ENCODE measurements at regions not wholly inside any gene's neighbourhood (a gene's known extent, or its start where the extent isn't known, plus 50 kb on each side); places are given as distances from the start of the nearest gene placed in this dataset.

DNA sequence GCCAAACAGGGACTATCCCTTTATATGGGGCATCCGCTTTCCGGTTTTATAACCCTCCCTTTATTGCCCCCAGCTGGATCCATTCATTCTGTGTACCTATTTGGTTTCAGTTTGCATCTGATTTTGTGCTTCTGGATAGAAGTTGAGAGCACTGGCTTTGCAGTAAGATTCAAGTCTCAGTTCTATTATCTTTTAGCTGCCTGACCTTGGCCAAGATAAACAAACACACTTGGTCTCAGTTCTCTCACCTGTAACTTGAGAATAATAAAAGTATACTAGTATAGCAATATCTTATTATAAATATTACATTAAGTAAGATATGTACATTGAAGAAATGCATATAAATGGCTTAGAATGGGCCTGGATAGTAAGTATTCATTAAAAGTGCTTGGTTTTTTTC lies 182.4 kb upstream of the TSHZ2 start:
- H3K27me3 ChIP-seq: no peaks in the 10 kb centered on the region
- no peaks in the 10 kb centered on the region for H3K9me3 ChIP-seq
- intact Hi-C loops (cut with DNase I): no loop called here
- TF ChIP-seq, protein P1, sequence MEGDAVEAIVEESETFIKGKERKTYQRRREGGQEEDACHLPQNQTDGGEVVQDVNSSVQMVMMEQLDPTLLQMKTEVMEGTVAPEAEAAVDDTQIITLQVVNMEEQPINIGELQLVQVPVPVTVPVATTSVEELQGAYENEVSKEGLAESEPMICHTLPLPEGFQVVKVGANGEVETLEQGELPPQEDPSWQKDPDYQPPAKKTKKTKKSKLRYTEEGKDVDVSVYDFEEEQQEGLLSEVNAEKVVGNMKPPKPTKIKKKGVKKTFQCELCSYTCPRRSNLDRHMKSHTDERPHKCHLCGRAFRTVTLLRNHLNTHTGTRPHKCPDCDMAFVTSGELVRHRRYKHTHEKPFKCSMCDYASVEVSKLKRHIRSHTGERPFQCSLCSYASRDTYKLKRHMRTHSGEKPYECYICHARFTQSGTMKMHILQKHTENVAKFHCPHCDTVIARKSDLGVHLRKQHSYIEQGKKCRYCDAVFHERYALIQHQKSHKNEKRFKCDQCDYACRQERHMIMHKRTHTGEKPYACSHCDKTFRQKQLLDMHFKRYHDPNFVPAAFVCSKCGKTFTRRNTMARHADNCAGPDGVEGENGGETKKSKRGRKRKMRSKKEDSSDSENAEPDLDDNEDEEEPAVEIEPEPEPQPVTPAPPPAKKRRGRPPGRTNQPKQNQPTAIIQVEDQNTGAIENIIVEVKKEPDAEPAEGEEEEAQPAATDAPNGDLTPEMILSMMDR (IDR thresholded peaks at IDR 0.05): no peak
- no peak for TF ChIP-seq POLR2A (IDR thresholded peaks at IDR 0.05)
- H3K27ac ChIP-seq: no peak overlapping the region
- no peaks in the 10 kb centered on the region for H3K4me1 ChIP-seq
- no peaks in the 10 kb centered on the region for H3K36me3 ChIP-seq
- no peak overlapping the region for H3K4me3 ChIP-seq (replicated peaks in 1 of 3)
- WGBS, 2 donors: 88 to 93% methylated on average over 2 of the region's 2 CpGs
- no peak for DNase-seq

DNA sequence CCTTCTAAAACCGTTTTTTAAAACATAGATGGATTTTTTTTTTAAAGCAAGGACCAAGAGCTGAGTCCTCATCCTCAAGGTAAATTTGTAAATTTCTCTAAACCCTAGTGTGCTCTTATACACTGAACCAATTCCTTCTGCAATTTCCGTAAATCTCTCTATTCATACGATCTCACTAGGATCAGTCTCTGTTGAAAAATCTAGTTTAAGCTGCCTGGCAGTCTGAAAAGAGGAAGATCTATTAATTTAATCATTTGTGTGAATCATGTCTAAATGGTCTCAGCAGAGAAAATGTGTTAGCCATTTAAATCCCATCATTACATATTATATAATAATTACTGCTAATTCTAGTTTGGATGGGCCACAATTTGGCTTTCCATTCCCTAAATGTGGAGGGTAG lies 184.2 kb upstream of the TSHZ2 start:
- Histone ChIP-seq H3K4me1 (no peaks in the 10 kb centered on the region), H3K27me3 (no peaks in the 10 kb centered on the region), H3K9me3 (no peaks in the 10 kb centered on the region), H3K27ac (no peak overlapping the region), H3K4me3 (replicated peaks in 1 of 3) (no peak overlapping the region), H3K36me3 (no peaks in the 10 kb centered on the region)
- no peak for DNase-seq
- intact Hi-C loops (cut with DNase I): no loop called here
- 73 to 75% methylated on average over 3 of the region's 3 CpGs for WGBS, 2 donors
- TF ChIP-seq POLR2A (IDR thresholded peaks at IDR 0.05): no peak
- TF ChIP-seq, protein P1 (IDR thresholded peaks at IDR 0.05): no peak

DNA sequence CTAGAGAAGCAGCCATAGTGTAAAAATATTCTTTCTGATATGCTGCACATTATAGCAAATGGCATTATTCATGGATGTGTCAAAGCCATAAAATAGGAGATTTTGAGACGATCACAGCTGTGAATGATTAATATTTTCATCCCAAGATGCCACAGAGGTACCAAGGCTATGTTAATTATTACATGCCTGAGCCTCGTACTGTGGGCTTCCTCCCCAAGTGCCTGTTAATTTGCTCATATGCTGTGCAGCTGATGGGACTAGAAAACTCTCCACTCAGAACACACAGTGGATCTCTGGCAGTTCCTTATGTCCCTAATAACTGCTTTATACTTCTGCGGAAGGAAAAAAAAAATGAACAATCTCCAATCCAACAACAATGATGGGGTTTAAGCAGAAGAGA lies 184.9 kb upstream of the TSHZ2 start:
- Histone ChIP-seq H3K4me1 (no peaks in the 10 kb centered on the region), H3K27ac (no peak overlapping the region), H3K27me3 (no peaks in the 10 kb centered on the region), H3K36me3 (no peaks in the 10 kb centered on the region), H3K4me3 (replicated peaks in 1 of 3) (no peak overlapping the region), H3K9me3 (no peaks in the 10 kb centered on the region)
- TF ChIP-seq, protein P1 (IDR thresholded peaks at IDR 0.05): no peak
- TF ChIP-seq POLR2A (IDR thresholded peaks at IDR 0.05): no peak
- no peak for DNase-seq
- WGBS, 2 donors: 76 to 80% methylated on average over 3 of the region's 3 CpGs
- intact Hi-C loops (cut with DNase I): no loop called here

DNA sequence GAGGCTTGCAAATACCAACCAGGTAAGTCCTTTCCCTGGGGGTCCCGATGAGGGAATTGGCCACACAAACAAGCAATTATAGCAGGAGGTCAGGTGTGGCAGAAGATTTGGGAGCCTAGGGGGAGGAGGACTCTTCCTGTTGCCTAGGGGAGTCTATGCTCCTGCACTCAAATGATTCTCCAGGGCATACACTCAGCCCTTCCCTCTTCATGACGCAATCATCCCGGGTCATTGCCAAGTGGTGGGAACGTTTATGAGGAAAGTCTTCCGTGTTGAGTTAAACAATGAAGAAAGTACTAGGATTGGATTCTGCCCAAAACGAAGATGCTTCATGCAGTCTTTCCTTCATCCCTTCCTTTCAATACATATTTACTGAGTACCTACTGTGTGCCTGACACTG lies 186.5 kb upstream of the TSHZ2 start:
- Histone ChIP-seq H3K36me3 (no peaks in the 10 kb centered on the region), H3K4me3 (replicated peaks in 1 of 3) (no peak overlapping the region), H3K9me3 (no peaks in the 10 kb centered on the region), H3K4me1 (no peaks in the 10 kb centered on the region), H3K27me3 (no peaks in the 10 kb centered on the region), H3K27ac (no peak overlapping the region)
- intact Hi-C loops (cut with DNase I): no loop called here
- TF ChIP-seq, protein P1 (IDR thresholded peaks at IDR 0.05): no peak
- no peak for TF ChIP-seq POLR2A (IDR thresholded peaks at IDR 0.05)
- WGBS, 2 donors: 68 to 75% methylated on average over 6 of the region's 6 CpGs
- DNase-seq: no peak

DNA sequence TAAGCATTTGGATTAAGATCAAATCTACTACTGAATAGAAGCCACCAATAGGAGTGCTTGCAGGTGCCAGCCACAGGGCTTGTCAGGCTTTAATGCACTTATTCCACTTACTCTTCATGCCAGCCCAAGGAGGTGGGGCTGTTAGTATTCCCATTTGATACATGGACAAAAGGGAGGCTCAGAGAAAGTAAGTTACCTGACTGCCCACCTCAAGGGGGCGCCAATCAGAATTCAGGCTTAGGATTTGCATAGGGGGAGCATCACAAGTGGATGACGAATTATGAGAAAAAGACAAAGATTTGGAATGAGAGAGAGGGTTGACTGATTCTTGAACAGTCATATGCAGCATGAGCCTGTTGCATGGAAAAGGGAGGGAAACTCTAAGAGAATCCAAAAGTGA lies 188.4 kb upstream of the TSHZ2 start:
- H3K27ac ChIP-seq: no peak overlapping the region
- intact Hi-C loops (cut with DNase I): no loop called here
- no peaks in the 10 kb centered on the region for H3K27me3 ChIP-seq
- no peaks in the 10 kb centered on the region for H3K9me3 ChIP-seq
- 62 to 72% methylated on average over 2 of the region's 2 CpGs for WGBS, 2 donors
- H3K4me3 ChIP-seq (replicated peaks in 1 of 3): no peak overlapping the region
- DNase-seq: peak in 1 of 2 donors; percentile 3
- H3K4me1 ChIP-seq: no peaks in the 10 kb centered on the region
- TF ChIP-seq, protein P1 (IDR thresholded peaks at IDR 0.05): no peak
- no peak for TF ChIP-seq POLR2A (IDR thresholded peaks at IDR 0.05)
- H3K36me3 ChIP-seq: no peaks in the 10 kb centered on the region
